DOHH2 (cell line): ENCODE measurements at regions not wholly inside any gene's neighbourhood (a gene's known extent, or its start where the extent isn't known, plus 50 kb on each side); places are given as distances from the start of the nearest gene placed in this dataset.

Source experiments
- H3F3A ChIP-seq: fragments of 200-600 bp; sonication (generic), shearing (Covaris generic); 2 replicates; pipeline ENCODE4 v1.6.0; 2016; ENCODE audit warnings: antibody characterized with exemption, mild to moderate bottlenecking; ENCODE audit not compliant: control insufficient read depth, insufficient read depth
- H3K27ac ChIP-seq: fragments of 200-600 bp; sonication (generic); 2 replicates; pipeline ENCODE4 v1.5.1; 2014; ENCODE audit warnings: low read depth, mild to moderate bottlenecking, low read length, moderate library complexity
- H3K27me3 ChIP-seq: fragments of 200-600 bp; sonication (generic); 2 replicates; pipeline ENCODE4 v1.6.1; 2014; ENCODE audit warnings: mild to moderate bottlenecking, low read length, mixed read lengths; ENCODE audit not compliant: control insufficient read depth
- H3K36me3 ChIP-seq: fragments of 200-600 bp; sonication (generic); 2 replicates; pipeline ENCODE4 v1.6.1; 2014; ENCODE audit warnings: mild to moderate bottlenecking, low read length, moderate library complexity, mixed read lengths; ENCODE audit not compliant: control insufficient read depth
- H3K4me1 ChIP-seq: fragments of 200-600 bp; sonication (generic); 2 replicates; pipeline ENCODE4 v1.6.1; 2014; ENCODE audit warnings: mild to moderate bottlenecking, low read length, mixed read lengths; ENCODE audit not compliant: control insufficient read depth
- H3K4me2 ChIP-seq: fragments of 200-600 bp; sonication (generic); 2 replicates; pipeline ENCODE4 v1.6.0; 2014; ENCODE audit warnings: mild to moderate bottlenecking, low read length, moderate library complexity
- H3K4me3 ChIP-seq: fragments of 200-600 bp; sonication (generic); 2 replicates; pipeline ENCODE4 v1.5.1; 2014; ENCODE audit warnings: mild to moderate bottlenecking, low read length, mixed read lengths
- H3K79me2 ChIP-seq: fragments of 200-600 bp; sonication (generic); 2 replicates; pipeline ENCODE4 v1.6.1; 2014; ENCODE audit warnings: mild to moderate bottlenecking, low read length, mixed read lengths; ENCODE audit not compliant: control insufficient read depth
- H3K9me2 ChIP-seq: fragments of 200-600 bp; sonication (generic); replicated peaks from 2 replicates; pipeline ENCODE4 v1.6.1; 2014; ENCODE audit warnings: mild to moderate bottlenecking, low read length, mixed read lengths; ENCODE audit not compliant: control insufficient read depth
- H3K9me3 ChIP-seq: fragments of 200-600 bp; sonication (generic); 2 replicates; pipeline ENCODE4 v1.6.1; 2014; ENCODE audit warnings: antibody characterized with exemption, low read length, mixed read lengths; ENCODE audit not compliant: control insufficient read depth, insufficient read depth
- H4K20me1 ChIP-seq: fragments of 200-600 bp; sonication (generic); 2 replicates; pipeline ENCODE4 v1.6.0; 2014; ENCODE audit warnings: low read depth, mild to moderate bottlenecking, antibody characterized with exemption, low read length, moderate library complexity; ENCODE audit not compliant: control insufficient read depth, insufficient read depth
- EZH2phosphoT487 ChIP-seq: fragments of 200-600 bp; sonication (generic); IDR thresholded peaks from 2 replicates; pipeline ENCODE4 v1.6.1; 2017; ENCODE audit warnings: borderline replicate concordance, mild to moderate bottlenecking, antibody characterized with exemption, low read length, moderate library complexity, mixed read lengths
- TF ChIP-seq, protein P1 (sequence below): fragments of 200-600 bp; sonication (generic); IDR thresholded peaks from one replicate; pipeline ENCODE4 v1.5.1; 2014; ENCODE audit warnings: antibody characterized with exemption, mild to moderate bottlenecking, low read depth, low read length; ENCODE audit not compliant: poor library complexity, severe bottlenecking

GRCh38 chr10:85446827-85447226 is 919.8 kb downstream of the GRID1 start:
- Histone ChIP-seq H3K9me3 (no peaks in the 10 kb centered on the region), H3K4me2 (no peak overlapping the region), H3K27me3 (no peaks in the 10 kb centered on the region), H3K27ac (no peak overlapping the region), H3K9me2 (no peaks in the 10 kb centered on the region), H3F3A (no peaks in the 10 kb centered on the region), H4K20me1 (no peaks in the 10 kb centered on the region), H3K4me3 (no peak overlapping the region), H3K4me1 (no peaks in the 10 kb centered on the region), H3K36me3 (no peaks in the 10 kb centered on the region), H3K79me2 (no peaks in the 10 kb centered on the region)
- no peak for TF ChIP-seq EZH2phosphoT487
- TF ChIP-seq, protein P1, sequence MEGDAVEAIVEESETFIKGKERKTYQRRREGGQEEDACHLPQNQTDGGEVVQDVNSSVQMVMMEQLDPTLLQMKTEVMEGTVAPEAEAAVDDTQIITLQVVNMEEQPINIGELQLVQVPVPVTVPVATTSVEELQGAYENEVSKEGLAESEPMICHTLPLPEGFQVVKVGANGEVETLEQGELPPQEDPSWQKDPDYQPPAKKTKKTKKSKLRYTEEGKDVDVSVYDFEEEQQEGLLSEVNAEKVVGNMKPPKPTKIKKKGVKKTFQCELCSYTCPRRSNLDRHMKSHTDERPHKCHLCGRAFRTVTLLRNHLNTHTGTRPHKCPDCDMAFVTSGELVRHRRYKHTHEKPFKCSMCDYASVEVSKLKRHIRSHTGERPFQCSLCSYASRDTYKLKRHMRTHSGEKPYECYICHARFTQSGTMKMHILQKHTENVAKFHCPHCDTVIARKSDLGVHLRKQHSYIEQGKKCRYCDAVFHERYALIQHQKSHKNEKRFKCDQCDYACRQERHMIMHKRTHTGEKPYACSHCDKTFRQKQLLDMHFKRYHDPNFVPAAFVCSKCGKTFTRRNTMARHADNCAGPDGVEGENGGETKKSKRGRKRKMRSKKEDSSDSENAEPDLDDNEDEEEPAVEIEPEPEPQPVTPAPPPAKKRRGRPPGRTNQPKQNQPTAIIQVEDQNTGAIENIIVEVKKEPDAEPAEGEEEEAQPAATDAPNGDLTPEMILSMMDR = no peak

DNA sequence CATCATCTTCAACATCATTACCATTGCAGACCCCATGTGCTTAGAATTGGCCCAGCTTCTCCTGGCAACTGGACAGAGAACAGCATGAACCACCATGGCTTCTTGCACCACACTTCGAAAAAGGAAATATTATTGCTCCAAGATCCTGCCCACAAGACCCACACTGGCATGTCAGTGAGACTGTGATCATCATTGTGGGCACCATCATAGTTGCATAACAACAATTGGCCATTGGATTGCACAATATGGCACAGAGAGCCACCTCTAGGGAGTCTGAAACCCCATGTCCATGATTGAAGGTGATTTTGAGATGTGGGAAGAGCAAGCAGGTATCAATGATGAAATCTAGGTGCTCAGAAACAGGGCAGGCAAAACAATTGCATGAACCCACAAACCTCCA is 918.9 kb downstream of the GRID1 start:
- TF ChIP-seq, protein P1 = no peak
- TF ChIP-seq EZH2phosphoT487 = no peak
- no peaks in the 10 kb centered on the region for H3K79me2 ChIP-seq
- H3K4me2 ChIP-seq = no peak overlapping the region
- no peaks in the 10 kb centered on the region for H3K36me3 ChIP-seq
- no peaks in the 10 kb centered on the region for H3K27me3 ChIP-seq
- no peak overlapping the region for H3K4me3 ChIP-seq
- H3K27ac ChIP-seq = no peak overlapping the region
- H4K20me1 ChIP-seq = no peaks in the 10 kb centered on the region
- H3K9me3 ChIP-seq = no peaks in the 10 kb centered on the region
- H3F3A ChIP-seq = no peaks in the 10 kb centered on the region
- H3K9me2 ChIP-seq = no peaks in the 10 kb centered on the region
- H3K4me1 ChIP-seq = no peaks in the 10 kb centered on the region

DNA sequence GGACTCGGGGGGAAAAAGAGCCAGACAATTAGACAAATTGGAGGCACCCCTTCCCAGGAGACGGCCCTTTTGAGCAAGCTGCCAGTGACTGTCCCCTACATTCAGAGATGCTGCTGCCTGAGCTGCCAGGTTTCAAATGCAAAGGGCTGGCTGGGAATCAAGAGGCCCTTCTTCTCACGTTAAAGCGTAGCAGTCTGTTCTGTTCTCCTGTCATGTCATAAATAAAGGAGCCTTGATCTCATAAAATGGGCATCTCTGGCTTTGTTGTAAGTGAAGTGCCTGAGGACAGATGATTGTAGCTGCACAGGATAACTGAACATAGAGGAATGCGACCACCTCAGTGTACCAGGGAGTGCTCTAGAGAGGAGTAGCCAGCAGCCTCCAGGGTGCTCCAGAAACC is 917.9 kb downstream of the GRID1 start:
- no peaks in the 10 kb centered on the region for H3K4me1 ChIP-seq
- no peaks in the 10 kb centered on the region for H3K36me3 ChIP-seq
- H3K27ac ChIP-seq = no peak overlapping the region
- no peaks in the 10 kb centered on the region for H3K79me2 ChIP-seq
- no peaks in the 10 kb centered on the region for H3F3A ChIP-seq
- TF ChIP-seq, protein P1 = no peak
- TF ChIP-seq EZH2phosphoT487 = no peak
- H3K27me3 ChIP-seq = no peaks in the 10 kb centered on the region
- H3K4me3 ChIP-seq = no peak overlapping the region
- no peaks in the 10 kb centered on the region for H3K9me2 ChIP-seq
- H3K9me3 ChIP-seq = no peaks in the 10 kb centered on the region
- no peaks in the 10 kb centered on the region for H4K20me1 ChIP-seq
- no peak overlapping the region for H3K4me2 ChIP-seq

- Histone ChIP-seq H3K79me2 (no peaks in the 10 kb centered on the region), H4K20me1 (no peaks in the 10 kb centered on the region), H3K27me3 (no peaks in the 10 kb centered on the region), H3K4me1 (no peaks in the 10 kb centered on the region), H3K9me3 (no peaks in the 10 kb centered on the region), H3K27ac (no peak overlapping the region), H3K36me3 (no peaks in the 10 kb centered on the region), H3F3A (no peaks in the 10 kb centered on the region), H3K9me2 (no peaks in the 10 kb centered on the region), H3K4me3 (no peak overlapping the region), H3K4me2 (no peak overlapping the region)
- no peak for TF ChIP-seq EZH2phosphoT487
- TF ChIP-seq, protein P1 = no peak
These were observed 912.2 kb downstream of the GRID1 start for GRCh38 chr10:85454386-85454785.
